Neural cell (in vitro differentiated cells): ENCODE measurements at regions not wholly inside any gene's neighbourhood (a gene's known extent, or its start where the extent isn't known, plus 50 kb on each side); places are given as distances from the start of the nearest gene placed in this dataset.

Source experiments
- H2AFZ ChIP-seq: fragments of 200-600, 300-800 bp; sonication (generic), shearing (Covaris generic); 2 replicates; pipeline ENCODE4 v1.6.0; 2014; ENCODE audit warnings: low read depth, mild to moderate bottlenecking, antibody characterized with exemption, low read length, moderate library complexity
- H3F3A ChIP-seq: fragments of 200-600 bp; shearing (Covaris generic); 2 replicates; pipeline ENCODE4 v1.6.1; 2016; ENCODE audit warnings: mild to moderate bottlenecking, moderate library complexity, mixed read lengths, antibody characterized with exemption, low read length; ENCODE audit not compliant: insufficient read depth, poor library complexity, severe bottlenecking
- H3K27ac ChIP-seq: fragments of 200-600, 300-800 bp; sonication (generic), shearing (Covaris generic); 2 replicates; pipeline ENCODE4 v1.5.1; 2014; ENCODE audit warnings: mild to moderate bottlenecking, low read length, moderate library complexity
- H3K27me3 ChIP-seq: fragments of 300-800, 200-600 bp; sonication (generic), shearing (Covaris generic); 2 replicates; pipeline ENCODE4 v1.6.0; 2014; ENCODE audit warnings: mild to moderate bottlenecking, low read depth, low read length, moderate library complexity; ENCODE audit not compliant: insufficient read depth
- H3K36me3 ChIP-seq: fragments of 300-800, 200-600 bp; sonication (generic), shearing (Covaris generic); 2 replicates; pipeline ENCODE4 v1.5.1; 2014; ENCODE audit warnings: mild to moderate bottlenecking, antibody characterized with exemption, low read length, moderate library complexity; ENCODE audit not compliant: insufficient read depth
- H3K4me2 ChIP-seq: fragments of 300-800, 200-600 bp; sonication (generic), shearing (Covaris generic); 2 replicates; pipeline ENCODE4 v1.6.0; 2014; ENCODE audit warnings: mild to moderate bottlenecking, low read length
- H3K4me3 ChIP-seq: fragments of 300-800, 200-600 bp; sonication (generic), shearing (Covaris generic); 2 replicates; pipeline ENCODE4 v1.5.1; 2014; ENCODE audit warnings: mild to moderate bottlenecking, low read length, moderate library complexity
- H3K79me2 ChIP-seq: fragments of 200-600 bp; shearing (Covaris generic); replicated peaks from 2 replicates; pipeline ENCODE4 v1.6.0; 2014; ENCODE audit warnings: mild to moderate bottlenecking, low read length, moderate library complexity; ENCODE audit not compliant: insufficient read depth
- H3K9ac ChIP-seq: fragments of 300-800, 200-600 bp; sonication (generic), shearing (Covaris generic); 2 replicates; pipeline ENCODE4 v1.6.1; 2016; ENCODE audit warnings: mild to moderate bottlenecking, low read length, mixed read lengths
- H3K9me2 ChIP-seq: fragments of 200-600 bp; shearing (Covaris generic); 2 replicates; pipeline ENCODE4 v1.6.1; 2016; ENCODE audit warnings: mild to moderate bottlenecking, low read length, mixed read lengths; ENCODE audit not compliant: insufficient read depth
- H3K9me3 ChIP-seq: fragments of 200-600, 300-800 bp; sonication (generic), shearing (Covaris generic); 2 replicates; pipeline ENCODE4 v1.6.1; 2016; ENCODE audit warnings: mild to moderate bottlenecking, mixed run types, low read length, moderate library complexity, mixed read lengths
- H4K20me1 ChIP-seq: fragments of 200-600 bp; shearing (Covaris generic); 2 replicates; pipeline ENCODE4 v1.6.1; 2016; ENCODE audit warnings: mild to moderate bottlenecking, mixed run types; ENCODE audit not compliant: insufficient read depth
- CTCF ChIP-seq: fragments of 450-650 bp; IDR thresholded peaks from 2 replicates; pipeline ENCODE4 v1.5.1; 2014; ENCODE audit warnings: antibody characterized with exemption, mild to moderate bottlenecking, moderate library complexity; ENCODE audit not compliant: poor library complexity, severe bottlenecking
- EP300 ChIP-seq: fragments of 450-650 bp; conservative IDR thresholded peaks from 2 replicates; pipeline ENCODE4 v1.6.1; 2014; ENCODE audit warnings: antibody characterized with exemption, mild to moderate bottlenecking, moderate library complexity; ENCODE audit not compliant: poor library complexity, severe bottlenecking
- EZH2 ChIP-seq: fragments of 200-600, 300-800 bp; shearing (Covaris generic), sonication (generic); IDR thresholded peaks from 2 replicates; pipeline ENCODE4 v1.6.1; 2014; ENCODE audit warnings: antibody characterized with exemption, low read length, borderline replicate concordance, mild to moderate bottlenecking; ENCODE audit not compliant: insufficient read depth, poor library complexity, severe bottlenecking
- MXI1 ChIP-seq: fragments of 450-650 bp; conservative IDR thresholded peaks from 2 replicates; pipeline ENCODE4 v1.6.1; 2014; ENCODE audit warnings: antibody characterized with exemption, mild to moderate bottlenecking; ENCODE audit not compliant: poor library complexity, severe bottlenecking
- POLR2AphosphoS5 ChIP-seq: IDR thresholded peaks from 2 replicates; pipeline ENCODE4 v1.6.1; 2012
- RAD21 ChIP-seq: fragments of 450-650 bp; conservative IDR thresholded peaks from 2 replicates; pipeline ENCODE4 v1.6.1; 2014; ENCODE audit warnings: antibody characterized with exemption, mild to moderate bottlenecking, moderate library complexity
- SMC3 ChIP-seq: fragments of 450-650 bp; conservative IDR thresholded peaks from 2 replicates; pipeline ENCODE4 v1.6.1; 2014; ENCODE audit warnings: antibody characterized with exemption, mild to moderate bottlenecking, moderate library complexity; ENCODE audit not compliant: poor library complexity
- TAF1 ChIP-seq: IDR thresholded peaks from 2 replicates; pipeline ENCODE4 v1.6.1; 2012; ENCODE audit warnings: low read depth
- TF ChIP-seq, protein P1 (sequence below): IDR thresholded peaks from 2 replicates; pipeline ENCODE4 v1.6.1; 2012; ENCODE audit warnings: borderline replicate concordance

- no peaks in the 10 kb centered on the region for H3K36me3 ChIP-seq
- H3F3A ChIP-seq = no peaks in the 10 kb centered on the region
- no peak overlapping the region for H3K4me2 ChIP-seq
- no peaks in the 10 kb centered on the region for H3K9me3 ChIP-seq
- no peaks in the 10 kb centered on the region for H3K27me3 ChIP-seq
- no peaks in the 10 kb centered on the region for H3K79me2 ChIP-seq
- no peak overlapping the region for H2AFZ ChIP-seq
- H3K9ac ChIP-seq = no peak overlapping the region
- no peak overlapping the region for H3K4me3 ChIP-seq
- no peak for TF ChIP-seq POLR2AphosphoS5
- TF ChIP-seq RAD21 = no peak
- TF ChIP-seq EZH2 = no peak
- TF ChIP-seq EP300 = no peak
- TF ChIP-seq SMC3 = no peak
- TF ChIP-seq TAF1 = no peak
- TF ChIP-seq, protein P1, sequence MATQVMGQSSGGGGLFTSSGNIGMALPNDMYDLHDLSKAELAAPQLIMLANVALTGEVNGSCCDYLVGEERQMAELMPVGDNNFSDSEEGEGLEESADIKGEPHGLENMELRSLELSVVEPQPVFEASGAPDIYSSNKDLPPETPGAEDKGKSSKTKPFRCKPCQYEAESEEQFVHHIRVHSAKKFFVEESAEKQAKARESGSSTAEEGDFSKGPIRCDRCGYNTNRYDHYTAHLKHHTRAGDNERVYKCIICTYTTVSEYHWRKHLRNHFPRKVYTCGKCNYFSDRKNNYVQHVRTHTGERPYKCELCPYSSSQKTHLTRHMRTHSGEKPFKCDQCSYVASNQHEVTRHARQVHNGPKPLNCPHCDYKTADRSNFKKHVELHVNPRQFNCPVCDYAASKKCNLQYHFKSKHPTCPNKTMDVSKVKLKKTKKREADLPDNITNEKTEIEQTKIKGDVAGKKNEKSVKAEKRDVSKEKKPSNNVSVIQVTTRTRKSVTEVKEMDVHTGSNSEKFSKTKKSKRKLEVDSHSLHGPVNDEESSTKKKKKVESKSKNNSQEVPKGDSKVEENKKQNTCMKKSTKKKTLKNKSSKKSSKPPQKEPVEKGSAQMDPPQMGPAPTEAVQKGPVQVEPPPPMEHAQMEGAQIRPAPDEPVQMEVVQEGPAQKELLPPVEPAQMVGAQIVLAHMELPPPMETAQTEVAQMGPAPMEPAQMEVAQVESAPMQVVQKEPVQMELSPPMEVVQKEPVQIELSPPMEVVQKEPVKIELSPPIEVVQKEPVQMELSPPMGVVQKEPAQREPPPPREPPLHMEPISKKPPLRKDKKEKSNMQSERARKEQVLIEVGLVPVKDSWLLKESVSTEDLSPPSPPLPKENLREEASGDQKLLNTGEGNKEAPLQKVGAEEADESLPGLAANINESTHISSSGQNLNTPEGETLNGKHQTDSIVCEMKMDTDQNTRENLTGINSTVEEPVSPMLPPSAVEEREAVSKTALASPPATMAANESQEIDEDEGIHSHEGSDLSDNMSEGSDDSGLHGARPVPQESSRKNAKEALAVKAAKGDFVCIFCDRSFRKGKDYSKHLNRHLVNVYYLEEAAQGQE = no peak
- TF ChIP-seq CTCF = no peak
- TF ChIP-seq MXI1 = no peak
- H3K9me2 ChIP-seq = no peaks in the 10 kb centered on the region
- no peaks in the 10 kb centered on the region for H4K20me1 ChIP-seq
- H3K27ac ChIP-seq = no peak overlapping the region
Observed at GRCh38 chr15:69673291-69673881, 220.8 kb downstream of the RPLP1 start.

- no peak for TF ChIP-seq CTCF
- TF ChIP-seq TAF1 = no peak
- no peak for TF ChIP-seq EZH2
- no peak for TF ChIP-seq POLR2AphosphoS5
- TF ChIP-seq SMC3 = no peak
- no peak for TF ChIP-seq MXI1
- TF ChIP-seq EP300 = no peak
- TF ChIP-seq RAD21 = no peak
- TF ChIP-seq, protein P1 = no peak
Observed at GRCh38 chr15:69675731-69676130, 223.1 kb downstream of the RPLP1 start.

More at GRCh38 chr15:69675731-69676130, 223.1 kb downstream of the RPLP1 start:
- no peak overlapping the region for H3K27ac ChIP-seq
- H3K79me2 ChIP-seq = no peaks in the 10 kb centered on the region
- H3K9me2 ChIP-seq = no peaks in the 10 kb centered on the region
- H3K9me3 ChIP-seq = no peaks in the 10 kb centered on the region
- no peak overlapping the region for H3K4me2 ChIP-seq
- H3K36me3 ChIP-seq = no peaks in the 10 kb centered on the region
- H3K9ac ChIP-seq = no peak overlapping the region
- no peak overlapping the region for H3K4me3 ChIP-seq
- H4K20me1 ChIP-seq = no peaks in the 10 kb centered on the region
- no peak overlapping the region for H2AFZ ChIP-seq
- H3K27me3 ChIP-seq = no peaks in the 10 kb centered on the region
- H3F3A ChIP-seq = no peaks in the 10 kb centered on the region
